SK-N-SH (cell line): ENCODE measurements at regions not wholly inside any gene's neighbourhood (a gene's known extent, or its start where the extent isn't known, plus 50 kb on each side); places are given as distances from the start of the nearest gene placed in this dataset.

Experiments
- CTCF ChIA-PET: fragments of 300-600, 350-600 bp; formaldehyde crosslinking; extraction: SDS; loops from one replicate; lab custom pipeline; 2021; lab: Yijun Ruan, JAX
- POLR2A ChIA-PET: fragments of 350-600 bp; sonication (Branson Sonifier 250); formaldehyde crosslinking; extraction: SDS; loops from one replicate; lab custom pipeline; 2020; ENCODE audit warnings: antibody characterized with exemption, inconsistent platforms; lab: Yijun Ruan, JAX
- DNase-seq: peaks from one replicate; pipeline ENCODE4 v3.0.0; 2012
- H2AFZ ChIP-seq: fragments of 200-600 bp; sonication (generic); 2 replicates; pipeline ENCODE4 v1.8.1; 2016; ENCODE audit warnings: antibody characterized with exemption, mild to moderate bottlenecking, low read depth
- H3F3A ChIP-seq: fragments of 200-600 bp; sonication (generic); replicated peaks from 2 replicates; pipeline ENCODE3; 2016; ENCODE audit warnings: antibody characterized with exemption, mild to moderate bottlenecking; ENCODE audit not compliant: insufficient read depth
- H3K27ac ChIP-seq, 2 experiments: fragments of 200-500 bp in 1 of 2; fragments of 200-600 bp in 1 of 2; sonication (Bioruptor generic) in 1 of 2; sonication (generic), shearing (Covaris generic) in 1 of 2; 2 replicates each; pipeline versions ENCODE4 v1.5.1 to v1.6.1; 2014 to 2016; ENCODE audit warnings: low read depth in 2 of 2, inconsistent platforms in 1 of 2, low read length in 1 of 2, mild to moderate bottlenecking in 1 of 2, mixed read lengths in 1 of 2
- H3K27me3 ChIP-seq: fragments of 200-600 bp; sonication (generic), shearing (Covaris generic); 2 replicates; pipeline ENCODE4 v1.6.1; 2016; ENCODE audit warnings: mixed run types; ENCODE audit not compliant: insufficient read depth
- H3K36me3 ChIP-seq, 2 experiments: fragments of 200-500 bp in 1 of 2; fragments of 200-600 bp in 1 of 2; sonication (Bioruptor generic) in 1 of 2; sonication (generic) in 1 of 2; replicated peaks in 1 of 2; 2 replicates each; pipeline versions ENCODE3 to v1.5.1; 2014 to 2016; ENCODE audit warnings: low read length in 1 of 2, mild to moderate bottlenecking in 1 of 2; ENCODE audit not compliant: insufficient read depth in 2 of 2, control insufficient read depth in 1 of 2
- H3K4me1 ChIP-seq, 2 experiments: fragments of 200-500 bp in 1 of 2; fragments of 200-600 bp in 1 of 2; sonication (Bioruptor generic) in 1 of 2; sonication (generic), shearing (Covaris generic) in 1 of 2; 2 replicates each; pipeline versions ENCODE4 v1.5.1 to v1.6.1; 2014 to 2016; ENCODE audit warnings: low read depth in 1 of 2, low read length in 1 of 2, mixed run types in 1 of 2; ENCODE audit not compliant: insufficient read depth in 2 of 2, control insufficient read depth in 1 of 2
- H3K4me2 ChIP-seq: fragments of 200-600 bp; sonication (generic), shearing (Covaris generic); 2 replicates; pipeline ENCODE4 v1.6.1; 2017; ENCODE audit warnings: mixed run types
- H3K4me3 ChIP-seq, 2 experiments: fragments of 200-500 bp in 1 of 2; fragments of 200-600 bp in 1 of 2; sonication (Bioruptor generic) in 1 of 2; sonication (generic), shearing (Covaris generic) in 1 of 2; 2 replicates each; pipeline versions ENCODE4 v1.5.1 to v1.8.1; 2014 to 2016; ENCODE audit warnings: low read depth in 2 of 2, inconsistent platforms in 1 of 2, low read length in 1 of 2, mild to moderate bottlenecking in 1 of 2, mixed read lengths in 1 of 2, moderate library complexity in 1 of 2
- H3K79me2 ChIP-seq: fragments of 200-600 bp; sonication (generic); 2 replicates; pipeline ENCODE4 v1.8.1; 2017; ENCODE audit warnings: mild to moderate bottlenecking; ENCODE audit not compliant: insufficient read depth
- H3K9ac ChIP-seq: fragments of 200-600 bp; sonication (generic); 2 replicates; pipeline ENCODE4 v1.6.1; 2017; ENCODE audit warnings: mixed run types
- H3K9me2 ChIP-seq: fragments of 200-600 bp; sonication (generic); 2 replicates; pipeline ENCODE4 v1.6.1; 2017; ENCODE audit warnings: mixed run types
- H3K9me3 ChIP-seq: fragments of 200-600 bp; sonication (generic); 2 replicates; pipeline ENCODE4 v1.6.1; 2017; ENCODE audit warnings: mixed run types, mild to moderate bottlenecking, moderate library complexity
- H4K20me1 ChIP-seq: fragments of 200-600 bp; sonication (generic); 2 replicates; pipeline ENCODE4 v1.6.1; 2017; ENCODE audit warnings: mild to moderate bottlenecking, mixed run types; ENCODE audit not compliant: insufficient read depth
- EZH2phosphoT487 ChIP-seq: fragments of 200-600 bp; sonication (generic); IDR thresholded peaks from 2 replicates; pipeline ENCODE4 v1.6.1; 2017; ENCODE audit warnings: low read depth, mixed run types, mild to moderate bottlenecking, antibody characterized with exemption, moderate library complexity, borderline replicate concordance
- FOSL2 ChIP-seq: IDR thresholded peaks from 2 replicates; pipeline ENCODE4 v1.4.0; 2012; ENCODE audit warnings: low read depth, mild to moderate bottlenecking, moderate library complexity, borderline replicate concordance
- FOXJ3 ChIP-seq: sonication (generic); formaldehyde crosslinking; IDR thresholded peaks from 2 replicates; pipeline ENCODE4 v1.5.1; 2020; ENCODE audit warnings: mild to moderate bottlenecking, missing genetic modification reagents
- GABPA ChIP-seq: IDR thresholded peaks from 2 replicates; pipeline ENCODE4 v1.4.0; 2012; ENCODE audit warnings: low read depth, mild to moderate bottlenecking
- MAX ChIP-seq: IDR thresholded peaks from 2 replicates; pipeline ENCODE4 v1.4.0; 2012; ENCODE audit warnings: low read depth
- NRF1 ChIP-seq: IDR thresholded peaks from 2 replicates; pipeline ENCODE4 v1.6.1; 2012; ENCODE audit warnings: low read depth, mild to moderate bottlenecking, low read length
- PBX3 ChIP-seq: IDR thresholded peaks from 2 replicates; pipeline ENCODE4; 2012
- RAD21 ChIP-seq: IDR thresholded peaks from 2 replicates; pipeline ENCODE4 v1.6.1; 2012; ENCODE audit warnings: mild to moderate bottlenecking, low read length
- RCOR1 ChIP-seq: fragments of 150-350 bp; IDR thresholded peaks from 2 replicates; pipeline ENCODE4 v1.6.1; 2017; ENCODE audit warnings: antibody characterized with exemption, low read length
- REST ChIP-seq: IDR thresholded peaks from 2 replicates; pipeline ENCODE4 v1.6.1; 2012; ENCODE audit warnings: mild to moderate bottlenecking, low read depth, low read length, moderate library complexity
- SIN3A ChIP-seq: IDR thresholded peaks from 2 replicates; pipeline ENCODE4 v1.6.1; 2012; ENCODE audit warnings: low read depth, mild to moderate bottlenecking, low read length, moderate library complexity, borderline replicate concordance
- SMC3 ChIP-seq: IDR thresholded peaks from 2 replicates; pipeline ENCODE4 v1.6.1; 2012; ENCODE audit warnings: low read depth, low read length, improper control_type of control experiment
- TAF1 ChIP-seq: IDR thresholded peaks from 2 replicates; pipeline ENCODE4 v1.6.1; 2012; ENCODE audit warnings: low read depth, mild to moderate bottlenecking, low read length, moderate library complexity, borderline replicate concordance
- TCF12 ChIP-seq: IDR thresholded peaks from 2 replicates; pipeline ENCODE4 v1.4.0; 2012
- ZBTB33 ChIP-seq: IDR thresholded peaks from 2 replicates; pipeline ENCODE4 v1.4.0; 2012; ENCODE audit warnings: low read depth, borderline replicate concordance
- WGBS: methylation state at CpG from one replicate; pipeline ENCODE4 v1.1.6; 2017; ENCODE audit warnings: low lambda C conversion rate; 5-methylcytosine and 5-hydroxymethylcytosine counted together
- TF ChIP-seq, protein P1 (sequence below): IDR thresholded peaks from 2 replicates; pipeline ENCODE4 v1.4.0; 2012; ENCODE audit warnings: low read depth, borderline replicate concordance

- Histone ChIP-seq H3K27ac (no peak overlapping the region), H3K4me1 (no peaks in the 10 kb centered on the region), H3K9ac (no peak overlapping the region), H2AFZ (no peak overlapping the region), H3K36me3 (no peaks in the 10 kb centered on the region), H3K4me2 (no peak overlapping the region), H3F3A (no peaks in the 10 kb centered on the region), H3K27me3 (no peaks in the 10 kb centered on the region), H4K20me1 (no peaks in the 10 kb centered on the region), H3K9me2 (no peaks in the 10 kb centered on the region), H3K4me3 (no peak overlapping the region), H3K79me2 (no peaks in the 10 kb centered on the region), H3K9me3 (no peaks in the 10 kb centered on the region)
- no peak for DNase-seq
- POLR2A ChIA-PET = no interaction called here
- TF ChIP-seq RCOR1 (no peak), EZH2phosphoT487 (no peak), FOXJ3 (CRISPR knock-in tag) (no peak), PBX3 (no peak), TCF12 (no peak), MAX (no peak)
- TF ChIP-seq, protein P1, sequence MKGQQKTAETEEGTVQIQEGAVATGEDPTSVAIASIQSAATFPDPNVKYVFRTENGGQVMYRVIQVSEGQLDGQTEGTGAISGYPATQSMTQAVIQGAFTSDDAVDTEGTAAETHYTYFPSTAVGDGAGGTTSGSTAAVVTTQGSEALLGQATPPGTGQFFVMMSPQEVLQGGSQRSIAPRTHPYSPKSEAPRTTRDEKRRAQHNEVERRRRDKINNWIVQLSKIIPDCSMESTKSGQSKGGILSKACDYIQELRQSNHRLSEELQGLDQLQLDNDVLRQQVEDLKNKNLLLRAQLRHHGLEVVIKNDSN = no peak
- WGBS = 59% methylated on average over 1 of the region's 1 CpG
- CTCF ChIA-PET = no interaction called here
Observed at GRCh38 chr17:22242472-22242871, 550.1 kb downstream of the KCNJ18 start.

DNA sequence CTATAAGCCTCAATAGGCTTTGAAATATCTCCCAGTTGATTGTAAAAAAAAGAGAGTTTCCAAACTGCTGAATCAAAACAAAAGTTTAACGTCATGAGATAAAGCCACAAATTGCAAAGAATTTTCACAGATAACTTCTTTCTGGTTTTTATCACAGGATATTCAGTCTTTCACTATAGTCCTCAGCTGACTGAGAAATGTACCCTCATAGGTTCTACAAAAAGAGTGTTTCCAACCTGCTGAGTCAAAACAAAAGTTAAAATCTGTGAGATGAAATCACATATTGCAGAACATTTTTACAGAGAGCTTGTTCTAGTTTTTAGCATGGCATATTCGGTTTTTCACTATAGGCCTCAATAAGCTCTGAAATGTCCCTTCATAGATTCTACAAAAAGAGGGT lies 559.2 kb downstream of the KCNJ18 start:
- H3K79me2 ChIP-seq = no peaks in the 10 kb centered on the region
- no peak for DNase-seq
- WGBS = 31% methylated on average over 2 of the region's 2 CpGs
- no peak overlapping the region for H3K4me3 ChIP-seq
- no peaks in the 10 kb centered on the region for H3K36me3 ChIP-seq
- no peaks in the 10 kb centered on the region for H4K20me1 ChIP-seq
- H3K27ac ChIP-seq = no peak overlapping the region
- no peak overlapping the region for H2AFZ ChIP-seq
- H3K4me1 ChIP-seq = no peaks in the 10 kb centered on the region
- CTCF ChIA-PET = interaction anchor here (0.7 kb wide), 1 partner anchor 86 kb away, joined by 3 read pairs; no protein-coding TSS in a partner anchor
- TF ChIP-seq TAF1 (no peak), EZH2phosphoT487 (no peak), SMC3 (no peak), REST (no peak), RAD21 (no peak), ZBTB33 (no peak), SIN3A (no peak), FOSL2 (no peak), RCOR1 (no peak), GABPA (no peak), NRF1 (no peak)
- H3F3A ChIP-seq = no peaks in the 10 kb centered on the region
- H3K9me3 ChIP-seq = no peaks in the 10 kb centered on the region
- H3K9ac ChIP-seq = no peak overlapping the region
- no peak overlapping the region for H3K4me2 ChIP-seq
- no peaks in the 10 kb centered on the region for H3K27me3 ChIP-seq
- no peaks in the 10 kb centered on the region for H3K9me2 ChIP-seq
- POLR2A ChIA-PET = no interaction called here
